ENCODE measurements at regions not wholly inside any gene's neighbourhood (a gene's known extent, or its start where the extent isn't known, plus 50 kb on each side); places are given as distances from the start of the nearest gene placed in this dataset.
"Not testable (repeated sequence)": the region's sequence is repeated elsewhere in the genome, so short reads cannot be mapped to it uniquely, and the experiment has no call there.

DNA sequence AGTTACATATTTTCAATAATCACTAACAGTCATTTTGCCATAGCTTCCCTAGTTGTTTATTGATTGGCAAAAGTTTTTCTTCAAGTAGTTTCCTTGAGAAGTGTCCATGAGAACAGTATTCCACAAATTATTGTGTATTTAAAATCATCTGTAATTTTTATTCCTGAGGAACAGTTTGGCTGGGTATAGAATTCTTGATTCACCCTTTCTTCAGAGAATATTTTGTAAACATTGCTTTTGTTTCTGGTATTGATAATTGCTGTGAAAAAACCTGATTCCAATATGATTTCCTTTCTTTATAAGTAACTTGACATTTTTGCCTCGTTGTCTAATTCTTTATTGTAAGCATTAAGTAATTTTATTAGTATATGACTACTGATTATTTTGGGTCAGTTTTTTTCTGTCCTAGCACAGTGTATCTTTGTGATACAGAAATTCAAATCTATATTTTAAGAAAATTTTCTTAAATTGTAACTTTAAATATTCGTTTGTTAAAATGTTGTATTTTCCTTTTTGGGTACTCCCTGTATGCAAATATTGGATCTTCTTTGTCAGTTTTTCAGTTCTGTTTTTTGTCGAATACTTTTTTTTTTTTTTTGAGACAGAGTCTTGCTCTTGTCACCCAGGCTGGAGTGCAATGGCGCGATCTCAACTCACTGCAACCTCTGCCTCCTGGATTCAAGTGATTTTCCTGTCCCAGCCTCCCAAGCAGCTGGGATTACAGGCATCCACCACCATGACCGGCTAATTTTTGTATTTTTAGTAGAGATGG, 162.0 kb upstream of the ATP2B1 start:
- DNase-seq = no peak

DNA sequence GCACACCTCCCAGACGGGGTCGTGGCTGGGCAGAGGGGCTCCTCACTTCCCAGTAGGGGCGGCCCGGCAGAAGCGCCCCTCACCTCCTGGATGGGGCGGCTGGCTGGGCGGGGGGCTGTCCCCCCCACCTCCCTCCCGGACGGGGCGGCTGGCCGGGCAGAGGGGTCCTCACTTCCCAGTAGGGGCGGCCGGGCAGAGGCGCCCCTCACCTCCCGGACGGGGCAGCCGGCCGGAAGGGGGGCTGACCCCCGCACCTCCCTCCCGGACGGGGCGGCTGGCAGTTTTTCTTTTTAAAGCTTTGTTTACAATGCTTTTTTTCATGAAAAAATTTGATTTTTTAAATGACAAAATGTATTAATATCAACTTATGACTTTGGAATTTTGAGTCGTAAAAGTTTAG, 159.0 kb upstream of the ATP2B1 start:
- not testable (repeated sequence) for DNase-seq

DNA sequence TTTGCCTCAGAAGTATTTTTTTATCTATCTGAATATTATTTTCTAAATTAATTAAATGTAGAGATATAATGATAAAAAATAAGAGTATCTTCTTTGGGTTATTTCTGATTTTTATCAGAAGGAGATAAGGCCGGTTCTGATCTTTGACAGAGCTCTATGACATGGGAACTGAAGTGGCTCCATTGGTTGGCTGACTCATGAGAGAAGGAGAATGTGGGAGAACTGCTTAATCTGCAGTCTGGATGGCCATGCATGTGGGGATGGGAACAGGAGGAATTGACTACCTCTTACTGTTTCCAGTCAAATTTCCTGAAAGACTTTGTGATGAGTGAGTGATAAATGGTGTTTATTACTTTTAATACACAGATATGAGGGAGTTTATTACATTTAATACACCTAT, 155.8 kb upstream of the ATP2B1 start:
- no peak for DNase-seq

DNA sequence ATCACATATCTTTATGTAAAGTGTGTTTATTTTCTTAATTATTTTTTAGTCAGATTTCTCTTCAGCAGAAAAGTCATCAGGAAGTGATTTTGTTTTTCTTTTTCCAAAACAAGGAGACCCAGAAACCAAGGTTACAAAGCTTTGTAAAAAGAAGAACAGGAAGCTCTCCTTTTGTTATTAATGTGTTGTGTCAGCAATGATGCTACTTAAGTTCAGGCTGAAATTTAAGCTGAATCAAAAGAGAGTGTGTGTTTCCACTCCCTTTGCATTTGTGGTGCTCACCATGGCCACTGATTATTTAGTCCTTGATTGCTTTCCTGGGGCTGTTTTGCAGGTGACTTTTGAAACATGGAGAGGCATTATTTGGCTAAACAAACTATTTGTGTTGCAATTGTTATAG, 155.3 kb upstream of the ATP2B1 start:
- DNase-seq = no peak

DNA sequence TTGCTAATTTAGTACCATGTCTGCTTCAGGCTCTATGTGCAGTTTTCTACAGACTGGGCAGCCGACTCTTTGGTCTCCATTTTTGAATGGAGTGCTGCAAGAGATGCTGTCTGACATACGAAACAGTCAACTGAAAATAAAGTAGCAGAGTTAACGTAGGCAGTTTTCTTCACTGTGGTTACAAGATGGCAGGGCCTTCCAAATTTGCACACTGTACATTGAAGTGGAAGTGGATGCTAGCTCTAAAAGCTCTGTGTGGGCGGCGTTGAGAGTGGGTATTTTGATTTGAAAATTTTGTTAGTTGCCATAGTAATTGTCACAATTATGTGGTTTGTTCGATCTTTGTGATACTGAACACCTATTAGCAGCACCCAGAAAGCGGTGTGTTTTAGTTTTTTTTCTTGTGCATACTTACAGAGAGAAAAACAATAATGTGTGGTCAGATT, 154.9 kb upstream of the ATP2B1 start:
- DNase-seq = no peak

DNA sequence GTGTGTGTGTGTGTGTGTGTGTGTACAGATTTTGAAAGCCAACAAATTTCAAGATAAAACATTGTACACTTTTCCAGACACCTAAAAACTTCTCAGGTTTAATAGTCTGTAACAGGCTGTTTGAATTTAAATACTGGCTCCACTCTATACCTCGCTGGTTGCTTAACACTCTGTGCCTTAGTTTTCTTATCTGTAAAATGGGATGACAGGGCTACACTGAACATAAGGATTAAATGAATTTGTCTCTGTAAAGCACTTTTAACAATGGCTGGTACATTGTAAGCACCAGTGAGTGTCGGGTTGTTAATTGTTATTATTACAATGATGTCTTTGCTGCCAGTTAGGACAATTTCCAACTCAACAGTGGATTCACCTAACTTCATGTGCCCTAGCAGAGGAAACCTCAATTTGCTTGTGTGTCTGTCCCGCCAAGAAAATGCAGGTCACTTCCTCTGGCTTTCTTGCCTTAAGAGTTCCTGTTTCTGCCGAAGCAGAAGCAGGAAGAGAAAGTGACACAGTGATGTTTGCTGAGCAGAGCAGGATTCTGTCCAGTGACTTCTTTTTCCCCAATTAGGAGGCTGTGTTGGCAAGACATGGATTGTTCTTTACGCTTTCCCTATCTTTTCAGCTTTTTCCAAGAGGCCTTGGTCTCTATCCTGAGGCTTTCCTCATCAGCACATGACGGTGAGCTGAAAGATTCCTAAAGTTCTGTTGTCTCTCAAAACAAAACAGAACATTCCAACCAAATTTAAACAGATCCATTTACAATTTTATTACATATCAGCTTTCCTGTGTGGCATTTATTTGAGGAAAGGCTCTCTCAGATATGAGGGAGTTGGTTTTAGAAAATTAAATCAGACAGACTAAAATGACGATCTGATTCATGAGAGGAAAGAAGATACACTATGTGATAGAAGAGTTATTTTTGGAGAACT, 154.1 kb upstream of the ATP2B1 start:
- DNase-seq = no peak

DNA sequence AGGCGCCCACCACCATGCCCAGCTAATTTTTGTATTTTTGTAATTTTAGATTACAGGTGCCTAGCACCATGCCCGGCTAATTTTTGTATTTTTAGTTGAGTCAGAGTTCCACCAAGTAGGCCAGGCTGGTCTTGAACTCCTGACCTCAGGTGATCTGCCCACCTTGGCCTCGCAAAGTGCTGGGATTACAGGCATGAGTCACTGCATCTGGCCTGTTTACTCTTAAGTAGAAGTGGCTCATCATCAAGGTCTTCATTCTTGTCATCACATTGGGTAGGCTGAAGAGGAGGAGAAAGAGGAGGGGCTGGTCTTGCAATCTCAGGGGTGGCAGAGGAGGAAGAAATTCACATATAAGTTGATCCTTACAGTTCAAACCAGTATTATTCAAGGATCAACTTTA, 152.4 kb upstream of the ATP2B1 start:
- no peak for DNase-seq

DNA sequence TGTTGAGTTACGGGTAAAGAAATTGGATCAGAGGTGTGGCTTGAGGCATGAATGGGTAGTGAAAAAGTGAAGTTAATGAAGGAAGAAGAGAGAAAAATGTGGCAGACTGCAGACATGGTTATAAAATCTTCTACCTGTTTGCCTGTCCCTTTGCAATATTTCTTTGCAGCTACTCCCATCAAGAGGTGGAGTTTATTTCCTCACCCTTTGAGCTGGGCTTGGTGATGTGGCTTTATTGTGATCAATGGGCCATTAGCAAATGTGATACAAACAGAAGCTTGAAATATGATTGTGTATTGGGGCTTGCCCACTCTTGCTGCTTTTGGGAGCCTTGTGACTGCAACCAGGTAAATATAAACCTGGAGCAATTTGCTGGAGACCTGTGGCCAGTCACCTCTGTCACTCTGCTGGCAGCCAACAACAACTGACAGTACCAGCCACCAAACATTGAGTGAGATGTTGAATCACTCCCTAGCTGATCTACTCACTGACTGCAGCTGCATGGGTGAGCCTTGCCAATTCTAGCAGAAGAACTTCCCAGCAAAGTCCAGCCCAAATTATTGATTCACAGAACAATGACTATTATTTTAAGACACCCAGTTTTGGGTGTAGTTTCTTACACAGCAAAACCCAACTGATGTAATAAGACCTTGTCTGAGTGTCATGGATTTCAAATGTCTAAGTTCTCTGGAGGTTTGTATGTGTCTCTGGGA, 151.0 kb upstream of the ATP2B1 start:
- DNase-seq = no peak

DNA sequence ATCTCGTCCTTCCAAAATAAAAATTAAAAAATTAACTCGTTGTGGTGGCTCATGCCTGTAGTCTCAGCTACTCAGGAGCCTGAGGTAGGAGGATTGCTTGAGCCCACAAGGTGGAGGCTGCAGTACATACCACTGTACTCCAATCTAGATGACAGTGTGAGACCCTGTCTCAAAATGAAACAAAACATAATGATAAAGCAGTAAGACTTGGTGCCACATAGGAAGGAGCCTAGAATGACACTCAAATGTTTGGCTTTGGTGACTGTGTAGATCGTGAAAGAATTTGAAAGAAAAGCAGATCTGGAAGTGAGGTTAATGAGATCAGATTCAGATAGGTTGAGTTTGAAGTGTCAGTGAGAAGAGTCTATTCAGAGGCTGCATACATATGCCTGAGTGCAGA, 150.1 kb upstream of the ATP2B1 start:
- no peak for DNase-seq

DNA sequence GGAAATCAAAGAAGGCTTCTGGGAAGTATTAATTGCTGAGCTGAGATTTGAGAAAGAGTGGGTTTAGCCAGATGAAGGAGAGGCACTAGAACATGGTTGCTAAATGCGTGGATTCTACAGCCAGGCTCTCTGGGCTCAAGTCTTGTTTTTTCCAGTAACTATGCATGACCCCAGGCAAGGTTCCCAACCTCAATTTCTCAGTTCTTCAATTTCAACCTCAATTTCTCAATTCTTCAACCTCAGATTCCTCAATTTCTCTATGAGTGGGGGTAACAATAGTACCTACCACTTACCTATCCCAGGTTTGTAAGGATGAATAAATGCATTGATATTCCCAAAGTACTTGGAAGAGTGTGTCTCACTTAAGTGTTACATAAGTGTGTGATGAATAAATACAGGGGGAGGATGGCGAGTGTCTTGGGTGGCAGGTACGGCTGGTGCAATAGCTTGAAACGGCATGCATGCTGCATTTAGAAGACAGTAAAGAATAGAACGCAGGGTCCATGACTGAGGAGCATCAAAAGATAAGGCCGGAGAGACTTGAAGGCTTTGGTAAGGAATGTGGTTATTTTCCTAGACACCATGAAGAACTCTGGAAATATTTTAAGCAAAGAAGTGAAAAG, 149.1 kb upstream of the ATP2B1 start:
- DNase-seq = no peak

DNA sequence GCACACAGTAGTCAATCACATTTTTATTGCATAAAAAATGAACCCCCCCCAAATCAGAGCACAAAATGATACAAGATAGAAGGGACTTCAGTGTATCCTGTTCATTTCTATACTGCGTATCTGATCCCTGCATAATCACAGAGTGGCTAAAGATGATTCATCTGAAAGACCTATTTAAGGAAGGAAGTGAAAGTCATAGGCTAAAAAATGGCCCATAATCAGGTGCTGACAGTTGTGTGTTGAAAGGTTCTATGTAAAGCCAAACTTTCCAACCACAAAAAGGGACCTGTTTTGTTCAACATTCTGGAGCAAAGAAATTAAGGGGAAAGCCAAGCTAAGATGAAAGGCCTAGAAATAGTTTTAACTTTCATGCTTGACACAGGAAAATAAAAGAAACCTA, 147.8 kb upstream of the ATP2B1 start:
- DNase-seq = no peak

DNA sequence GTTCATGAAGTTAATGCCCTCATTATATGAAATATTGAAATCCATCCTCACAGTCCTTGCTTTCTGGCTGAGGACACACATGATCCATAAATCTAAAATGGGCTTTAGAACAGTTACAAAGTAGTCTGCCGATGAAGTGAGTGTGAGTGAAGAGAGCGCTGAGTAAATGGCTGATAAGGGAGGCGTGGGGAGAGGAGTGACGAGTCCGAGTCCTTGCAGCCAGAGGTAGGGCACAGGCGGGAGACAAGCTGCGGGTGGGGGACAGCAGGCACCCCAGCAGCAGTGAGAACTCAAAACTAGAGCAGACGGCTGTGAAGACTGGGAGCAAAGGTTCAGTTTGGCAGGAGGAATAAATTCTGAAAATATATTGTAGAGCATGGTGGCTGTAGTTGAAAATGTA, 140.1 kb upstream of the ATP2B1 start:
- no peak for DNase-seq

DNA sequence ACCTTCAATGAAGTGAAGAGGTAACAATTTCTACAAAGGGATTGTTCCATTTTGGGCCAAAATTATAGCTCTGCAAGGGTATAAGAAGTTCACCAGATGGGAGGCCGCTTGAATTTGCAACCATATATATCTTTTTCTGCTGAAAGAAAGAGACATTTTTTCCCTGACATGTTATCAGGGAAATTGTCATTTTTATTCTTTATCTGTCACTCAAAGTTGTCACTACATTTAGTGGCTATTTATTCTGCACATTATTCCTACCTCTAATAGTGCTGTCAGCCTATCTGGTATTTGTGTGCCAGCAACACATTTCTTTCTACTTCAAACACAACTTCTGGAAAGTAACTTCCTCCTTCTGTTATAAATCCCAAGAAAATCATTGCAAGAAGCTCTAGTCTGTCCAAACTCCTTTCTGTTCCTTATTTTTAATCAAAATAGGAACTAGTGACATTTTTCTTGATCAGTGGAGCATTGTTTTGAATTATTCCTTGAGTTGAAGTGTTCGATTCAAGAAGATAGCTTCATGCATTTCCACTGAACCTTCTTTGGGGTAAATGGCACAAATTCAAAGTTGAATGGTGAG, 137.9 kb upstream of the ATP2B1 start:
- no peak for DNase-seq

DNA sequence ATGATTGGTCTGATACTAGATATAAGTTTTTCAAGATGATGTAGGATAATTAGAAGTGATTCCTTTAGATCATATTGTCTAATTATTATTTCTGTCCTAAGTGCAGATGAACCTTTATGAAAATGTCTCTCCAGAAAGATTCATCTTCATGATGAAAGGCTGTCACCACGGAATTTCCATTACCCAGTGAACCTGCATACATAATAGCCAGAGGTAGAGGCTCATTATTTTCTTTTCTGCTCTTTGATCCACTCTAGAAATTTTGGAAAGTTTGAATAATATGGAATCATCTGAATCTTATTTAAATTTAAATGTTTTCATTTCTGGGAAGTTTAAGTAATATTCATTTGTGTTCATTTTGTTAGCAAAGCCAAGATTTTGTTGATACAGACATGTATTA, 137.1 kb upstream of the ATP2B1 start:
- no peak for DNase-seq

DNA sequence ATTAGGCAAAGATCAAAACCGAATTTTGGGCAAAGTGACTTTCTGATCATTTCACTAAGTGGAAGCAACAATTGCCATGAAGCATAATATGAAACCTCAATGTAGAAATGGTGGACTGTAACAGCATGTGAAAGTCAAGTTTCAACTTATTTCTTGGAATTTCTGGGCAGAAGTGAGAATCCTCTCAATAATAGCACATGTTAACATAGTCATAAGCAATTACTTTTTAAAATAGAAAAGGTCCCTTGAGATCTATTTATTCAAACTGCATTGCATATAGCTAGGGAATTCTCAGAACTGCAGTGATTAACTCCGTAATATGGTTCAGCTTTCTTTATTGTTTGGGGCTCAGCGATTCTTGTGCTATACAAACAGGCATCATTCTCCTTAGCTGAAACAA, 136.7 kb upstream of the ATP2B1 start:
- DNase-seq = no peak

DNA sequence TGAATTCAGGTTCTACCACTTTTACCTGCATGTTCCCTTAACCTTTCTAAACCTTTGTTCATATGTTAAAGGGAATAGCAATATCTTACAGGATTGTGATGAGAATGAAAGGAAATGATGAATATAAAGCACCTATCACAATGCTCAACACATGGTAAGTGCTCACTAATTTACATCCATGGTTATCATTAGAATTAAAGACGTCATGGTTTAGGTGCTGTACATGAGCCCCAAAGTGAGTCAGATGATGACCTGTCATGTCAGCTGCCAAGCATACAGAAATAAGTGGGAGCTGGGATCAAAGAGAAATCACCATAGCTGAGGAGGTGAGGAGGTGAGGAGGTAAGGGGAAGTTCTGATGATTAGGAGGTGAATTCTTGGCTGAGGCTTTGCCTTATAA, 135.9 kb upstream of the ATP2B1 start:
- no peak for DNase-seq

DNA sequence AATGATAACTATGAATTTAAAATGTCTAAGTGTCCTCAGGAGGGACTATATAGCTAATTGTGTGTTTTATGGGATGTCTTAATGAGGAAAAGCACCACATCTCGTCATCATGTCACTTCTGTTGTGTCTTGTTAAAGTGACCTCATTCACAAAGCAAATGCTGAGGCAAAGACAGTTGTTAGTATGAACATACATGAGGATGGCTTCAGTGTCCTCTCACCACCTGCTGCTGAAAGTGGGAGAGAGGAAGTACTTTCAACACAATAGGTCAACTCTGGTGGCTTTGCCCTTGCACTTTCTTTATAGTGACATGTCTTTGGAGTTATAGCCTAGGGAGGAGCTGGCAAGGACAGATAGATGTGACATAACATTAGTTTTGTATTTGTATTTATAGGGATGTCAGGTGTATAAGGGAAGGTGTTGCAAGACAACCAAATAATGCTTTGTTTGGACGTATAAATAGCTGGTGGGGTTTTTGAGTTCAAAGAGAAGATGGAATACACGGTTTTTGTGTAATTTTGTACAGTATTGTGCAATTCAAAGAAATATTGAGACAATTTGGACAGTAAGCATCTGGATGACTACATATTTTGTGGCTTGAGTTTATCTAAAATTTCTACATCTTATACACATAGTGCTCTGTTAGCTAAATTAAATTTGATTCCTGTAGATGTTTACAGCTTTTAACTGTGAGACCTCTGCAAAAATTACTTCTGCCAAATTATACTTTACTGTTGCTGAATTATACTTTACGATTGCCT, 131.7 kb upstream of the ATP2B1 start:
- no peak for DNase-seq

DNA sequence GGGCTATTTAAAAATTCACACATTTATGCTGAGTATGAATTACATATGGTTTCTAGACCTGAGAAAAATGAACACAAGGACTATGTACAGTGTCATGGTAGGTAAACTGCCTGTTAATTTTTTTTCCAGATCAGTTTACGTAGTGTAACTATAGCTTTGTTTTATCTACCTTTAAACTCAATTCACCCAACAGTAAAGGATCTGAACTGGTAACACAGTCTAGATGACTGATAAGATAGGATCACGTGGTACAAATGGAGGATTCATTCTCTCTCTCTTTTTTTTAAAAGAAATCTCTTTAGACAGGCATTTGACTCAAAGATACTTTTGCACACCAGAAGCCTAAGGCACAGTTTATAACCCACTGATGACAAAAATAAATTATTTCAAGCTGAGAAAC, 130.8 kb upstream of the ATP2B1 start:
- DNase-seq = no peak

DNA sequence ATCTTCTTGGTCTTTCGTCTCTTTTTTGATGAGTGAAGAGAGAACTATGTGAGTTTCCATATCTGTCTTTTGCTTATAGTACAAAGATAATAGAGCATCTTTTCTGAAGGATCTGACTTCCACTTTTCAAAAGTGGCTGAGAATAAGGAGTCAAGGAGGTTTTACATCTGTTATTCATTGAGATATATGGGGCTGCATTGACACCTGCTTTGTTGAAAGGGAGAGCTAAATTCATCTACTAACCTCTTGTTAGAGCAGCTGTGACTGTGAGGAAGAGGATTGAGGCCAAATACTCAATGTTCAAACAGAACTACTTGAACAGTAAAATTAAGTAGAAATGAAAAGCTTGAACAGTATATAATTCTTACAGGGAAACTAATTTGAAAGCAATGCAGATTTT, 130.2 kb upstream of the ATP2B1 start:
- no peak for DNase-seq

DNA sequence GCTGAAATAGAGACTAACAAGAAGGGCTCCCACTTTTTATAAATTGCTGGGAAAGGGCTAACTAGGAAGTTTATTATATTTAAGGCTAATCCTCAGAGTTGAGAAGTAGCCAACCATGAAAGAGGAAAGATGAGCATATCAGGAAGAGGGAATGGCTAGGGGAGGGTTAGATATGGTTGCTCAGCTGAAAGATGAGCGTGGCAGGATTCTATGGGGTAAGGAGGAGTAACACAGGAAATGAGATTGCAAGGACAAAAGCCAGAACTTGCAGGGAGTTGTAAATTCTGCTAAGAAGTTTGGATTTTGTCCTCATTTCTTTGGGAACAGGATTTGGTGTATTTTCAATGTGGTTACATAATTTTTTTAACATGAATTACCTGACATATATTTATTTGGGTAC, 127.4 kb upstream of the ATP2B1 start:
- DNase-seq = no peak

DNA sequence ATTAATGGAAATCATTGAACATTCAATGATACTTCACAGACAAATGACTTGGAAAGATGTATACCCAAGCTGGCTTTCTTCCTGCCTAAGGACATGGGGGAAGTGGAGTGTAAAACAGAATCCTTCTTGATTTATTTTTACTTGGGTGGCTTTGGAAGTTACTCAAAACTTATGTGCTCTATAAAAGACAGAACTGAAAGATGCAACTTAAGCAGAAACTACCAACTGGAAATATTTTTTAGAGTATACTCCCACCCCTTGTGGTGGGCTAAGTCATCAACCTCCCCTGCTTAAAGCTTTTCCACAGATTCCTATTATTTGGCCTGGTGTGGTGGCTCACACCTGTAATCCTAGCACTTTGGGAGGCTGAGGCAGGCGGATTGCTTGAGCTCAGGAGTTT, 126.0 kb upstream of the ATP2B1 start:
- no peak for DNase-seq
